ENCODE measurements at regions not wholly inside any gene's neighbourhood (a gene's known extent, or its start where the extent isn't known, plus 50 kb on each side); places are given as distances from the start of the nearest gene placed in this dataset.

- no peak for TF ChIP-seq GATA2 (IDR thresholded peaks at IDR 0.05; ENCODE audit: low read depth, low read length)
- TF ChIP-seq GATA3 (IDR thresholded peaks at IDR 0.05; ENCODE audit: low read depth, low read length): no peak
These were observed 467.2 kb downstream of the TCERG1L start for GRCh38 chr10:130844310-130844709.

Measured in SH-SY5Y (cell line).